HepG2 (cell line): ENCODE measurements at regions not wholly inside any gene's neighbourhood (a gene's known extent, or its start where the extent isn't known, plus 50 kb on each side); places are given as distances from the start of the nearest gene placed in this dataset.

Experiments used
- ATF3 ChIP-seq: sonication (generic); formaldehyde crosslinking; IDR thresholded peaks from 2 replicates; pipeline ENCODE4 v1.4.0; 2020; ENCODE audit warnings: missing genetic modification reagents
- BRD4 ChIP-seq: sonication (generic); formaldehyde crosslinking; IDR thresholded peaks from 2 replicates; pipeline ENCODE4 v1.4.0; 2020; ENCODE audit warnings: missing genetic modification reagents
- CEBPB ChIP-seq: IDR thresholded peaks from 2 replicates; pipeline ENCODE4 v1.6.1; 2011; ENCODE audit warnings: low read depth, low read length, improper control_type of control experiment, borderline replicate concordance
- NFRKB ChIP-seq: fragments of 450-650 bp; IDR thresholded peaks from 2 replicates; pipeline ENCODE4 v1.6.1; 2017
- POLR2AphosphoS5 ChIP-seq: IDR thresholded peaks from 2 replicates; pipeline ENCODE4 v1.6.1; 2012; ENCODE audit warnings: low read depth, low read length
- REL ChIP-seq: sonication (generic); formaldehyde crosslinking; conservative IDR thresholded peaks from 2 replicates; pipeline ENCODE4 v1.8.0; 2022; ENCODE audit warnings: mild to moderate bottlenecking, missing genetic modification reagents, moderate library complexity
- SMYD3 ChIP-seq: sonication (generic); formaldehyde crosslinking; IDR thresholded peaks from 2 replicates; pipeline ENCODE4 v1.8.1; 2023; ENCODE audit warnings: mild to moderate bottlenecking, missing genetic modification reagents
- STAG1 ChIP-seq: sonication (generic); formaldehyde crosslinking; IDR thresholded peaks from 2 replicates; pipeline ENCODE4 v1.4.0; 2020; ENCODE audit warnings: missing genetic modification reagents
- ZFX ChIP-seq: sonication (generic); formaldehyde crosslinking; IDR thresholded peaks from 2 replicates; pipeline ENCODE4 v1.4.0; 2020; ENCODE audit warnings: mild to moderate bottlenecking, low read depth, missing genetic modification reagents, moderate library complexity

GRCh38 chr6:112682071-112682470, 334.9 kb downstream of the RFPL4B start:
- no peak for TF ChIP-seq REL (CRISPR knock-in tag)
- TF ChIP-seq CEBPB, result no peak
- TF ChIP-seq BRD4 (CRISPR knock-in tag), result no peak
- TF ChIP-seq STAG1 (CRISPR knock-in tag), result no peak
- no peak for TF ChIP-seq NFRKB
- no peak for TF ChIP-seq POLR2AphosphoS5
- TF ChIP-seq ZFX (CRISPR knock-in tag), result no peak
- no peak for TF ChIP-seq ATF3
- TF ChIP-seq SMYD3 (CRISPR knock-in tag), result no peak
